ENCODE measurements at regions not wholly inside any gene's neighbourhood (a gene's known extent, or its start where the extent isn't known, plus 50 kb on each side); places are given as distances from the start of the nearest gene placed in this dataset.

DNA sequence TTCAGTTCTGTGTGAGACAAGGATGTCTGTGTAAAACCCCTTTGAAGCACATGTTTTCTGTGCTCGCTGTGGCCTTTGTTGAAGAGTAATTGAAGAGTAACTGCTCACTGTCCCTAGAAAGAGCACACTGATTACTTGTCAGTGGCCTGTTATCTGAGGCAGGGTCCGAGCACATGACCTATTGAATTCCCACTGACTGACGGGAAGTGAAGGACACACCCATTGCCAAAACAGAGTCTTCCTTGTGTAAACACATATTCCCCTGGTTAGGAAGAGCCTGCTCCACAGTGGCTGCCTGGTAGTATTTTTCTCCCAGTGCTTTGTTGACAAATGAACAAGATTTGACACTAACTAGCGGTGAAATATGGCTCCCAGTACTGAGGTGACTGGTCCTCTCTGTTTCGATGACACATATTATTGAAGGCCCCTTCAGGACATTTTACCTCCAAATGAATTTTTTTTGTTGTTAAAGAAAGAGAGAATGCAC lies 148.5 kb upstream of the GYPC start:
- H3K36me3 ChIP-seq (ENCODE audit: control insufficient read depth in 3 of 3, insufficient read depth in 3 of 3, low read length in 3 of 3): no peaks in the 10 kb centered on the region
- peaks cover 0 to 2% (median 0%) of the 10 kb centered on the region in 3 donors for H3K27me3 ChIP-seq (ENCODE audit: control insufficient read depth in 3 of 3, insufficient read depth in 3 of 3, low read length in 3 of 3)
- H3K4me3 ChIP-seq (ENCODE audit: low read length in 3 of 3): no peak overlapping the region
- H3K9ac ChIP-seq (ENCODE audit: low read depth in 1 of 3, low read length in 3 of 3): no peak overlapping the region
- no peaks in the 10 kb centered on the region for H3K4me1 ChIP-seq (ENCODE audit: control insufficient read depth in 3 of 3, insufficient read depth in 3 of 3, low read length in 3 of 3)
- H3K9me3 ChIP-seq (ENCODE audit: control insufficient read depth in 3 of 3, low read length in 3 of 3): no peaks in the 10 kb centered on the region
- H3K27ac ChIP-seq (ENCODE audit: low read depth, low read length): no peak overlapping the region

DNA sequence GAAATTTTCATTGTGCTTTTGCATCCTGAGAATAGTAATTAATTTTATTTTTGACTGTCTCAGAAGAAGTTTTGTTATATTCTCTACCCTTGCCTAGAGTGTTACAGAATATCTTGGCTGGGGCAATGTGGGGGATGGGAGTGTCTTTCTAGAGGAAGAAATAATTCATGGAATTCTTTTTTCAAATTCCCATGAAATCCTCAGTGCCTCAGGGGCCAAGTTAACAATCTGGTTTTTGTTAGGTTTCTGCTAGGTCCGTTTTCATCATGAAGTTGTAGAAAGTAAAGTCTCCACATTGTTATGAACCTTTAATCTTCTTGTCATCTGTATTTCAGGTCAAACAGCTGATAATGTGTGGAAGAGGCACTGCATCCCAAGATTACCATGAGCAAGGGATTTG lies 145.6 kb upstream of the GYPC start:
- no peak overlapping the region for H3K27ac ChIP-seq (ENCODE audit: low read depth, low read length)

DNA sequence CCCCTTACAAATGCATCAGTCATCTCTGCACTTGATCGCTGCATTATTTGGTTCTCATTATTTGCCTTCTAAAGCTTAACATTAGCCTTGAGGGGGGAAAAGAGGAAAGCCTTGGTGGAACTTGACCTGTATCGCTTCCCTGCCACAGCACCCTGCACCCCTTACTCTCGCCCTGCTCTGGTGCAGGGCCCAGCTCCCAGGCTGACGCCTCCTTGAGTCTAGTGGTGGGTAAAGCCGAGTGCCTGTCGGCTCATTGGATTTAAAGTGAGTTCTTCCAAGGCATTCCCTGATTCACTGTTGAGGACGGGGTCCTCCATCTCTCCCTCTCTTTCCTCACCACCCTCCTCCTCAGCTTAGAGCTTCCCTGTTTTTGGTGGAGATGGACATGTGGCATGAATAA lies 145.0 kb upstream of the GYPC start:
- H3K9me3 ChIP-seq (ENCODE audit: control insufficient read depth in 3 of 3, low read length in 3 of 3): no peaks in the 10 kb centered on the region
- no peak overlapping the region for H3K4me3 ChIP-seq (ENCODE audit: low read length in 3 of 3)
- H3K9ac ChIP-seq (ENCODE audit: low read depth in 1 of 3, low read length in 3 of 3): no peak overlapping the region
- no peaks in the 10 kb centered on the region for H3K4me1 ChIP-seq (ENCODE audit: control insufficient read depth in 3 of 3, insufficient read depth in 3 of 3, low read length in 3 of 3)
- no peaks in the 10 kb centered on the region for H3K36me3 ChIP-seq (ENCODE audit: control insufficient read depth in 3 of 3, insufficient read depth in 3 of 3, low read length in 3 of 3)
- H3K27me3 ChIP-seq (ENCODE audit: control insufficient read depth in 3 of 3, insufficient read depth in 3 of 3, low read length in 3 of 3): peaks cover 0 to 3% (median 0%) of the 10 kb centered on the region in 3 donors
- no peak overlapping the region for H3K27ac ChIP-seq (ENCODE audit: low read depth, low read length)

More for the DNA sequence above, 145.6 kb upstream of the GYPC start:
- H3K4me3 ChIP-seq (ENCODE audit: low read length in 3 of 3): no peak overlapping the region
- H3K36me3 ChIP-seq (ENCODE audit: control insufficient read depth in 3 of 3, insufficient read depth in 3 of 3, low read length in 3 of 3): no peaks in the 10 kb centered on the region
- no peaks in the 10 kb centered on the region for H3K9me3 ChIP-seq (ENCODE audit: control insufficient read depth in 3 of 3, low read length in 3 of 3)
- no peaks in the 10 kb centered on the region for H3K4me1 ChIP-seq (ENCODE audit: control insufficient read depth in 3 of 3, insufficient read depth in 3 of 3, low read length in 3 of 3)
- no peak overlapping the region for H3K9ac ChIP-seq (ENCODE audit: low read depth in 1 of 3, low read length in 3 of 3)
- peaks cover 0 to 3% (median 0%) of the 10 kb centered on the region in 3 donors for H3K27me3 ChIP-seq (ENCODE audit: control insufficient read depth in 3 of 3, insufficient read depth in 3 of 3, low read length in 3 of 3)

DNA sequence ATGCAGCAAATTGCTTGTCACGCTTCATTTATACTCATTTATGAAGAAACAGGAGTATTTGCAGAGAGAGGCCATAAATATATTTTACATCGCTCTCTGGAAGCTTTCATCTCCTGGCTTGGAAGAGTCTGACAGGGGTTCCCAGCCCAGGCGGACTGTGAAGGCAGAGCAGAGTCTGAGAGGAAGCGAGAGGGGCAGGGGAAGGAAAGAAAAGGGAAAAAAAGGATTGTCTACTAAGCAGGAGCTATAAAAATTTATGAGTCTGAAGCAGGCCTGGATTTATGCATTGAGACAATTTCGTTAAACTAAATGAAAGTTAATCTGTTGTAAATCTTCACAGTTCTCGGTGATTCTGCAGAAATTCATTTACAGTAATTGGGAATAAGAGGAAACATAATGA lies 143.9 kb upstream of the GYPC start:
- Histone ChIP-seq H3K9me3 (ENCODE audit: control insufficient read depth in 3 of 3, low read length in 3 of 3) (no peaks in the 10 kb centered on the region), H3K27ac (ENCODE audit: low read depth, low read length) (no peak overlapping the region), H3K4me3 (ENCODE audit: low read length in 3 of 3) (no peak overlapping the region), H3K36me3 (ENCODE audit: control insufficient read depth in 3 of 3, insufficient read depth in 3 of 3, low read length in 3 of 3) (no peaks in the 10 kb centered on the region), H3K4me1 (ENCODE audit: control insufficient read depth in 3 of 3, insufficient read depth in 3 of 3, low read length in 3 of 3) (no peaks in the 10 kb centered on the region), H3K9ac (ENCODE audit: low read depth in 1 of 3, low read length in 3 of 3) (no peak overlapping the region), H3K27me3 (ENCODE audit: control insufficient read depth in 3 of 3, insufficient read depth in 3 of 3, low read length in 3 of 3) (peaks cover 0 to 3% (median 0%) of the 10 kb centered on the region in 3 donors)

DNA sequence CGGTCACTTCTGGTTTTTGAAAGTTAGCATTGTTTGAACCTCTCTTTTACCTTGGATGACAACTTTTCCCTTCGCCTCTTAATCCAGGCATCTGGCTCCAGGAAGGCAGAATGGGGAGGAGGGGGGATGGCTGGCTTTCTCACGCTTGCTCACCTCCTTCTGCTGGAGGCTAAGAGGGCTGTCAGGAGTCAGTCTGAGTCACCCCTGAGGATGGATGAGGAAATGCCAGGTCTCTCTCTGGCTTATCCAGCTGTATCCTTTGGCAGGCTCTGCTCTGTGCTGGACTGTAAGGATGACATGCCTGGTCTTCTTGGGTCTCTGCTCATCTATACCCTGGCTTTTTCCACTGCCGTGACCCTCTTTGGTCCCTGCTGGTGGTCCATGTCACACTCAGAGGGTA lies 142.9 kb upstream of the GYPC start:
- Histone ChIP-seq H3K4me3 (ENCODE audit: low read length in 3 of 3) (no peak overlapping the region), H3K9ac (ENCODE audit: low read depth in 1 of 3, low read length in 3 of 3) (no peak overlapping the region), H3K9me3 (ENCODE audit: control insufficient read depth in 3 of 3, low read length in 3 of 3) (no peaks in the 10 kb centered on the region), H3K27me3 (ENCODE audit: control insufficient read depth in 3 of 3, insufficient read depth in 3 of 3, low read length in 3 of 3) (peaks cover 0 to 3% (median 0%) of the 10 kb centered on the region in 3 donors), H3K36me3 (ENCODE audit: control insufficient read depth in 3 of 3, insufficient read depth in 3 of 3, low read length in 3 of 3) (no peaks in the 10 kb centered on the region), H3K27ac (ENCODE audit: low read depth, low read length) (no peak overlapping the region), H3K4me1 (ENCODE audit: control insufficient read depth in 3 of 3, insufficient read depth in 3 of 3, low read length in 3 of 3) (no peaks in the 10 kb centered on the region)

DNA sequence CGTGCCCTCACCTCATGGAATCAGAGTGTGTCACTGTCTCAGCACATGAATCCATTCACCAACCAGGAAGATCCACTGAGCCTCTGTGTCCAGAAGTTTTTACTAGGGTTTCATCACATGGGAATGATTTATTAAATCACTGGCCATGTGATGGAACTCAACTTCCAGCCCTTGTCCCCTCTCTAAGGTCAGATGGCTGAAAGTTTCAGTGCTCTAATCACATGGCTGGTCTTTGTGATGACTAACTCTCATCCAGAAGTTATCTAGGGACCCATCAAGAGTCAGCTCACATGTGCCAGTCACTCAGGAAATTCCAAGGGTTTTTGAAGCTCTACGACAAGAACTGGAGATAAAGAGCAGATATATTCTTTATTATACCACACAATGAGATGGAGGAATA lies 140.5 kb upstream of the GYPC start:
- H3K9ac ChIP-seq (ENCODE audit: low read depth in 1 of 3, low read length in 3 of 3): no peak overlapping the region
- H3K27ac ChIP-seq (ENCODE audit: low read depth, low read length): no peak overlapping the region

DNA sequence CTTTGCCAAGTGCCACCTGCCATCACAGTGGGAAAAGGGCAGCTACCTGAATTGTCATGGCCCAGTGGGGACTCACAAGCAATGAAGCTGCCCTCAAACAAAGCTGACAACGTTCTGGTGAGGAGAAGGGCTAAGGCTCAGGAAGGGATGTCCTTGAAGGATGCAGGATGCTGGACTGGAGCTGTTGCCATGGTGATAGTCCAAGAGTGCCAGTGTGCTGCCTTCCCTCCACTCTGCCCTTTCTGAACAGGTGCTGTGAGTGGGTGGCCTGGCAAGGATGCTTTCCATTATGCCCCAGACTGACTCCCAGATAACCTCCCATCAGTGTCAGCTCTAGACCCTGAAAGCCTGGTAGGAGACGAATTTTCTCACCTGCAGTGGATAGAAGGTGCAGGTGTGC lies 137.8 kb upstream of the GYPC start:
- Histone ChIP-seq H3K9ac (ENCODE audit: low read depth in 1 of 3, low read length in 3 of 3) (no peak overlapping the region), H3K36me3 (ENCODE audit: control insufficient read depth in 3 of 3, insufficient read depth in 3 of 3, low read length in 3 of 3) (no peaks in the 10 kb centered on the region), H3K27me3 (ENCODE audit: control insufficient read depth in 3 of 3, insufficient read depth in 3 of 3, low read length in 3 of 3) (no peaks in the 10 kb centered on the region), H3K4me3 (ENCODE audit: low read length in 3 of 3) (no peak overlapping the region), H3K27ac (ENCODE audit: low read depth, low read length) (no peak overlapping the region), H3K4me1 (ENCODE audit: control insufficient read depth in 3 of 3, insufficient read depth in 3 of 3, low read length in 3 of 3) (no peaks in the 10 kb centered on the region), H3K9me3 (ENCODE audit: control insufficient read depth in 3 of 3, low read length in 3 of 3) (peaks cover 0 to 3% (median 0%) of the 10 kb centered on the region in 3 donors)

More for the DNA sequence above, 140.5 kb upstream of the GYPC start:
- Histone ChIP-seq H3K4me3 (ENCODE audit: low read length in 3 of 3) (no peak overlapping the region), H3K27me3 (ENCODE audit: control insufficient read depth in 3 of 3, insufficient read depth in 3 of 3, low read length in 3 of 3) (peaks cover 0 to 3% (median 0%) of the 10 kb centered on the region in 3 donors), H3K4me1 (ENCODE audit: control insufficient read depth in 3 of 3, insufficient read depth in 3 of 3, low read length in 3 of 3) (no peaks in the 10 kb centered on the region), H3K36me3 (ENCODE audit: control insufficient read depth in 3 of 3, insufficient read depth in 3 of 3, low read length in 3 of 3) (no peaks in the 10 kb centered on the region), H3K9me3 (ENCODE audit: control insufficient read depth in 3 of 3, low read length in 3 of 3) (peaks cover 0 to 3% (median 0%) of the 10 kb centered on the region in 3 donors)

DNA sequence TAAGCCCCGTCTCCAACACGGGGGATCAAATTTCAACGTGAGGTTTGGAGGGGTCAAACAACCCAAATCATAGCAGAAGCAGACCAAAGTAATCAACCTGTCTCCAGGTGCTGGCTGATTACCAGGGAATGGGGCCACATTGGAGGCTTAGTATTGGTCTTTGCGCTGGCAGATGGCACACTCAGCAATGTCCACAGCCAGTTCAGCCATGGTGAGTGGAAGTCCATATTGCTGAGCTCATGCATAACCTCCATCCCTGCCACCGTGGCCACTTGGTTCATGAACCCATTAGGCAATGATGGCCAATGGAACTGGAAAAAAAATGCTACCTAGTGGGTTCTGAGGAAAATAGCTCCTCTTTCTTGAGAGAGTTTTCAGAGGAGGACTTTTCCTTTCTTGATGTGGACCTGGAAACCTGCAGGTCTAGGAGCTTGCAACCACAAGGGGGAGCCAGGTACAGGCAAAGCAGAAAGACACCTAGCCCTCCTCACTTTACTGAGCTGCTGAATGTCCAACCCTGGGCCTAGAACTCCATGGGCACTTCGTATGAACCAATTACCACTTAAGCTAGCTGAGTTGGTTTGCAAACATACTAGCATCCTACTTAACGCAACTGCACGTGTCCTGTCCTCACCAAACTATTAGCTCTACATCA lies 128.0 kb upstream of the GYPC start:
- Histone ChIP-seq H3K27ac (ENCODE audit: low read depth, low read length) (no peak overlapping the region), H3K9me3 (ENCODE audit: control insufficient read depth in 3 of 3, low read length in 3 of 3) (no peaks in the 10 kb centered on the region), H3K36me3 (ENCODE audit: control insufficient read depth in 3 of 3, insufficient read depth in 3 of 3, low read length in 3 of 3) (no peaks in the 10 kb centered on the region), H3K27me3 (ENCODE audit: control insufficient read depth in 3 of 3, insufficient read depth in 3 of 3, low read length in 3 of 3) (no peaks in the 10 kb centered on the region), H3K9ac (ENCODE audit: low read depth in 1 of 3, low read length in 3 of 3) (no peak overlapping the region), H3K4me3 (ENCODE audit: low read length in 3 of 3) (no peak overlapping the region), H3K4me1 (ENCODE audit: control insufficient read depth in 3 of 3, insufficient read depth in 3 of 3, low read length in 3 of 3) (no peaks in the 10 kb centered on the region)

DNA sequence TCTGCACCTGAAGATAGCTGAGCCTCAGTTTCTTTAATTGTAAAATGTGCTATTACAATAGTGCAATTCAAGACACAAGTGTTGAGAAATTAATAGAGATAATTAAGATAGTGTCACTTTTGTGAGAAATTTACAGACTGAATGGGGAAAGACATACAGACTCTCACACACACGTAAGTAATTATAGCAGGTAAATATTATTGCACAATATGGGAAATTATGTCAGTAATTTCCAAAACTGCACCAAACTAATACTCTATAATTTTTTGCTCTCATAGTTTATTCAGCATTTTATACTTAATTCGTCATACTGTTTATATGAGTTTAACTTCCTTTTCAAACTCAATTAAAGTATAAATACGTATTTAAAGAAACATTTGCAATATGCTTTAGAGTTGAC lies 124.9 kb upstream of the GYPC start:
- Histone ChIP-seq H3K4me3 (ENCODE audit: low read length in 3 of 3) (no peak overlapping the region), H3K27me3 (ENCODE audit: control insufficient read depth in 3 of 3, insufficient read depth in 3 of 3, low read length in 3 of 3) (no peaks in the 10 kb centered on the region), H3K36me3 (ENCODE audit: control insufficient read depth in 3 of 3, insufficient read depth in 3 of 3, low read length in 3 of 3) (no peaks in the 10 kb centered on the region), H3K27ac (ENCODE audit: low read depth, low read length) (no peak overlapping the region), H3K4me1 (ENCODE audit: control insufficient read depth in 3 of 3, insufficient read depth in 3 of 3, low read length in 3 of 3) (no peaks in the 10 kb centered on the region), H3K9ac (ENCODE audit: low read depth in 1 of 3, low read length in 3 of 3) (no peak overlapping the region), H3K9me3 (ENCODE audit: control insufficient read depth in 3 of 3, low read length in 3 of 3) (no peaks in the 10 kb centered on the region)

DNA sequence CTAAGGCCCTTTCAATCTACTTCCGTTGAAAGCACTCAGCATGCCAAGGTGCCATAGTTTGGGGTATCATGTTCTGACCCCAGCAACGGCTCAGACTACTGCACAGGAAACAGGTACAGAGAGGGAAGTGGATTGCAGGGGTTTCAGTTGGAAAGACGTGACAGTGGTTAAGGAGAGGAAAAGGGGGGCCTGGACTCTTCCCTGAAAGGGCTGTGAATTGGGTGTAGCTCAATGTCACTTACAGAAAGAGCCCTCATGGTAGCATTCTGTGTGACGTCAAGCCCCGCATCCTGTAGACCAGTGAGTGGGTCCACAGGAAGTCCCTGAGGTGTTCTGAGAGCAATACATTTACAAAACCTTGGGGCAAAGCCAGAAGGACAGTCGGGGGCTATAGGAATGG lies 121.5 kb upstream of the GYPC start:
- Histone ChIP-seq H3K9ac (ENCODE audit: low read depth in 1 of 3, low read length in 3 of 3) (no peak overlapping the region), H3K4me3 (ENCODE audit: low read length in 3 of 3) (no peak overlapping the region), H3K27ac (ENCODE audit: low read depth, low read length) (no peak overlapping the region), H3K27me3 (ENCODE audit: control insufficient read depth in 3 of 3, insufficient read depth in 3 of 3, low read length in 3 of 3) (no peaks in the 10 kb centered on the region), H3K4me1 (ENCODE audit: control insufficient read depth in 3 of 3, insufficient read depth in 3 of 3, low read length in 3 of 3) (no peaks in the 10 kb centered on the region), H3K36me3 (ENCODE audit: control insufficient read depth in 3 of 3, insufficient read depth in 3 of 3, low read length in 3 of 3) (no peaks in the 10 kb centered on the region), H3K9me3 (ENCODE audit: control insufficient read depth in 3 of 3, low read length in 3 of 3) (no peaks in the 10 kb centered on the region)
